Rectal smooth muscle tissue (tissue), 1 donor: ENCODE measurements at regions not wholly inside any gene's neighbourhood (a gene's known extent, or its start where the extent isn't known, plus 50 kb on each side); places are given as distances from the start of the nearest gene placed in this dataset.

ENCODE experiments used
- H3K27ac ChIP-seq: one replicate; pipeline ENCODE4 v1.7.0; 2013; ENCODE audit warnings: low read depth, low read length, inconsistent platforms
- H3K27me3 ChIP-seq: one replicate; pipeline ENCODE4 v1.7.0; 2013; ENCODE audit warnings: low read length; ENCODE audit not compliant: control insufficient read depth, insufficient read depth
- H3K36me3 ChIP-seq: one replicate; pipeline ENCODE4 v1.7.0; 2013; ENCODE audit warnings: low read length; ENCODE audit not compliant: control insufficient read depth, insufficient read depth
- H3K4me1 ChIP-seq: one replicate; pipeline ENCODE4 v1.7.0; 2013; ENCODE audit warnings: low read length; ENCODE audit not compliant: control insufficient read depth, insufficient read depth
- H3K4me3 ChIP-seq: one replicate; pipeline ENCODE4 v1.7.0; 2013; ENCODE audit warnings: low read length
- H3K9ac ChIP-seq: one replicate; pipeline ENCODE4 v1.7.0; 2013; ENCODE audit warnings: low read length

DNA sequence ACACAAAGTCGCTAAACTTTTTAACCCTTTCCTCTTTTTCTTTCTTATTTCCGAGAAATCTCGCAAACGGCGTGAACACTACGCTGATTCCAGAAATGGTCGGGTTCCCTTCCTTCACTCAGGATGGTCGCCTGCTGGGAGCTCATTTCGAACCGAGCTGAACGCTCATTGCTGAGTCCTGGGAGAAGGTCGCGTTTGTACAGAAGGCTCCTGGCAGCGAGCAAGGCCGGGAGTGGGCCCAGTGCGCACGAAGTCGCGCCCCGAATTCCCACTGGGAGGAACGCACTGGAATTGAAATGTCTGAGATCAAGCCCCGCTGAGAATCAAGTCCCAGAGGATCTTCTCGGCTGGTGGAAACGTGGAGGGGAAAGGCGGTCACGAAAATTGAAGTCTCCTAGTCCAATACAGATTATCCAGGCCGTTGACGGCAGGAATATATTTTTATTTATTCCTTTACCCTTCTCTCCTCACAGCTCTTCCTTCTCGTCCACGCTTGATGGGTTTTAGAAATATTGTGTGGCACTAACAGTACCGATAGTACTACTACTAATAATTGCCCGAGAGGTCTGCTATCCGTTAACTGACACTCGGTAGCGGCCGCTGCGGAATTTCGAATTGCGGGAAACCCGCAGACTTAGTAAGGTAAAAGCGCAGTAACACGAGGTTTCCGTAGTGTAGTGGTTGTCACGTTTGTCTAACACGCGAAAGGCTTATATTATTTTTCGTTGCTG is 207.2 kb upstream of the ZNF184 start:
- no peak overlapping the region for H3K4me3 ChIP-seq
- no peaks in the 10 kb centered on the region for H3K36me3 ChIP-seq
- H3K9ac ChIP-seq, result no peak overlapping the region
- peaks cover 17% of the 10 kb centered on the region for H3K27me3 ChIP-seq
- no peak overlapping the region for H3K27ac ChIP-seq
- no peaks in the 10 kb centered on the region for H3K4me1 ChIP-seq

DNA sequence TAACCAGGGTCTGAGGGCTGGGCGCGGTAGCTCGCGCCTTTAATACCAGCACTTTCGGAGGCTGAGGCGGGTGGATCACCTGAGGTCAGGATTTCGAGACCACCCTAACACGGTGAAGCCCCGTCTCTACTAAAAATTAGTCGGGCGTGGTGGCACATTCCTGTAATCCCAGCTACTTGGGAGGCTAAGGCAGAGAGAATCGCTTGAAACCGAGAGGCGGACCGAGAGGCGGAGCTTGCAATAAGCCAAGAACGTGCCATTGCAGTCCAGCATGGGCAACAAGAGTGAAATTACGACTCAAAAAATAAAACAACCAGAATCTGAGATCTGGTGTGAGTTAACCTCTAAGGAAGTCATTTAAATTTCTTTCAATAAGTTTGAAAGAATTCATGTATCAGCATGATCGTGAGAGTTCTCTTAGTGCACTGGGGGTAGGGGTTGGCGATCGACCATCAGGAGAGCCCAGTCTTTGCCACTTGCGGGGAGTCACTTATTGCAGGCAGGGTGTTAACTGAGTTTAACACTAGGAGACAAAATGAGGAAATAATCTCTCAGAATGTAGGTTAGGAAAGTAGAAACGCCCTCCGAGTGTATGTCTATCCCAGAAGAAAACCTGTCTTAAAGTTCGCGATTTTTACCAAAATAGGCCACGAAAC is 206.5 kb upstream of the ZNF184 start:
- no peaks in the 10 kb centered on the region for H3K4me1 ChIP-seq
- H3K9ac ChIP-seq, result no peak overlapping the region
- peaks cover 17% of the 10 kb centered on the region for H3K27me3 ChIP-seq
- no peaks in the 10 kb centered on the region for H3K36me3 ChIP-seq
- H3K27ac ChIP-seq, result no peak overlapping the region
- H3K4me3 ChIP-seq, result no peak overlapping the region

DNA sequence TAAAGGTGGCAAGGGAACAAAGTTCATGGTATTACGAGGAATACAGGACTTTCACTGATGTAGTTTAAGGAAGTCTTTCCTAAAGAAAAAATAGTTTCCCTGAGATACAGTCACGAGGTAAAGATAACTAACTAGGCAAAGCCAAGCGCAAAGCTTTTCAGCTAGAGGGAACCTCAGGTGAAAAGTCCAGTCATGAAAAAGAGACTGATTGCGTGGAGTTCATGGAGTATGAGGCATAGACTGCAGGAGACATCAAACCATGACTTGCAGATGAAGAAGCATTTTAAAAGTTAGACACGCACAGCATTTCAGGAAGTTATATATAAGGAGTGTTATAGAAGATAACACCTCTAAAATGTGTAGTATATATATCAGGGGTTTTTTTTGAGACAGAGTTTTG is 205.6 kb upstream of the ZNF184 start:
- H3K4me1 ChIP-seq, result no peaks in the 10 kb centered on the region
- peaks cover 17% of the 10 kb centered on the region for H3K27me3 ChIP-seq
- no peaks in the 10 kb centered on the region for H3K36me3 ChIP-seq

DNA sequence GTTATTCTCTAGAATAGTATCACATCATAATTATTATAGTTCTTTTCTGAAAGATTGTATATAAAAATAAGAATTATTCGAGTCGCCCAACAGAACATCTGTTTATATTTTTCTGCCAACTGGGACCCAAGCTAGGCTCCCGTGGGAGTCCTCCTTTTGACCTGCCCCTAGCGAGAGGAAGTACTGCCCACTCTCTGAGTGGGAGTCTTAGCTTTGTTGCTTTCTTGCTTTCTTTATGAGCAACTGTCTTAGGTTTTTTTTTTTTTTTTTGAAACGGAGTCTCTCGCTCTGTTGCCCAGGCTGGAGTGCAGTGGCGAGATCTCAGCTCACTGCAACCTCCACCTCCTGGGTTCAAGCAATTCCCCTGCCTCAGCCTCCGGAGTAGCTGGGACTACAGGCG is 202.0 kb upstream of the ZNF184 start:
- Histone ChIP-seq H3K27ac (no peak overlapping the region), H3K4me1 (no peaks in the 10 kb centered on the region), H3K36me3 (no peaks in the 10 kb centered on the region), H3K4me3 (no peak overlapping the region), H3K9ac (no peak overlapping the region), H3K27me3 (peaks cover 15% of the 10 kb centered on the region)

More for the DNA sequence above, 205.6 kb upstream of the ZNF184 start:
- Histone ChIP-seq H3K27ac (no peak overlapping the region), H3K4me3 (no peak overlapping the region), H3K9ac (no peak overlapping the region)

DNA sequence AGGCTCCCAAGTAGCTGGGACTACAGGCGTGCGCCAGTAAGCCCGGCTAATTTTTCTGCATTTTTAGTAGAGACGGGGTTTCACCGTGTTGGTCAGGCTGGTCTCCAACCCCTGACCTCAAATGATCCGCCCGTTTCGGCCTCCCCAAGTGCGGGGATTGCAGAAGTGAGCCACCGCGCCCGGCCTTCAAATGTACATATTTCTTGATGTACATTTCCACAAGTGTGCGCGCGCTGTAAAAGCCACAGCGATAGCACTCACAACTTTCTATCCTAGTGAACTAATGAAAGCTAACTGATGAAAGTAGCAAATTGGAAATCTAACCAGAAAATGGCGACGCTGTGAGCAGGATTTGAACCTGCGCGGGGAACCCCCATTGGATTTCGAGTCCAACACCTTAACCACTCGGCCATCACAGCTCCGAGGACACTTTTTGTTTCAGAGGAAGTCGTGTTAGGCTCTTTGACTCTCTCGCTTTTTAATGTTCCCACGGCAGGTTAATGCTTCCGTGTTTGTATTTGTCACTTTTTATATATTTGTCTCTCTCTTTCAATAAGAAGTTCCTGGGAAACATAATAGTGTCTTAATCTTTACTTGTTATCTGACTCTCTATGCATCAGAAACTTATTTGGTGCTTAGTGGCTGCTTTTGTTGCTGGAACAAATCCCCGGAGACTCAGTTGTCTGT is 199.4 kb upstream of the ZNF184 start:
- peaks cover 18% of the 10 kb centered on the region for H3K27me3 ChIP-seq

DNA sequence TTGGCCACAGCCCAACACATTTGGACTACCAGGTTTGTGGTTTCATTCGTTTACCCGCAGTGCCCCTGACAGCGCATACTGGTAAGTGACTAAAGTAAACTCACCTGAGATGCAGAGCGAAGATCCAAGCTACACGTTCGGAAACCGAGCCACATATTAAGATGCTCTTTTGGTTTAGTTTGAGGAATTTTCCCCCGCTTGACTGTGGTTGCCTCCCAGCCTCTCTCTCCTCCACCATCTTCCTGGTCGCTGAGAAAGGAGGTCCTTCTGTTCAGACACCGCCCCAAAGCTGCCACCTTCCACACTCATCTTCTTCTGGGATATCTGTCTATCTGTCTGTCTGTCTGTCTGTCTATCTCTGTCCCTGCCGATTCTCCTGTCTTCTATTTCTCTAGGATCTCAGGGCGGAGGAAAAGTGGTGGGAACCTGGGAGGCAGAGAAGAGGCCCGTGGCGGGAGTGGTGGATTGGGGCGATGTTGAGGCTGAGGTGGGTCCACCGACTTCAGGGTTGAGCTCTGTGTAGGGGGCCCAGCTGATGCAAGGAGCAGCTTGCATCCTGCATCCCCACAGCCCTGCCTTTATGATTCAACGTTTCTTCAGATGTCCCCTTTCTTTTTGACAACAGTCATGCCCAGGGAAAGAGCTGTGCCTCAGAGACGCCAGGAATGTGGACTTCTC is 196.9 kb upstream of the ZNF184 start:
- Histone ChIP-seq H3K27me3 (peaks cover 25% of the 10 kb centered on the region), H3K9ac (no peak overlapping the region), H3K27ac (no peak overlapping the region), H3K4me1 (no peaks in the 10 kb centered on the region), H3K4me3 (no peak overlapping the region), H3K36me3 (no peaks in the 10 kb centered on the region)

More for the DNA sequence above, 199.4 kb upstream of the ZNF184 start:
- H3K36me3 ChIP-seq, result no peaks in the 10 kb centered on the region
- H3K4me3 ChIP-seq, result no peak overlapping the region
- H3K4me1 ChIP-seq, result no peaks in the 10 kb centered on the region
- H3K9ac ChIP-seq, result no peak overlapping the region
- H3K27ac ChIP-seq, result no peak overlapping the region

DNA sequence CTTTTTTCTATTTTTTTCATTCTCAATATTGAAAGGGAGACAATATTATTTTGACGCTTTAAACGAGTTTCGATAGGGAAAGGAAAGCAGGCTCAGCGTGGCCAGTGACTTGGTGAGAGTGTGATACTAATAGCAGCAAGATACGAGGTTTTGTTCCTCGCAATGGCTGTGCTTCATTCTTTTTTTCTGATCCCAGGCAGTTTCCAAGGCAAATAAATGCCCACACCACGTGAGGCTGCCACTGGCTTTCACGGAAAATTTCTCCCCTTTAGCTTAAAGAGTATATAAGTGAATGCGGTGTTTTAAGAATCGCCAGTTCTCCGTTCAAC is 196.4 kb upstream of the ZNF184 start:
- Histone ChIP-seq H3K4me1 (no peaks in the 10 kb centered on the region), H3K27ac (no peak overlapping the region), H3K36me3 (no peaks in the 10 kb centered on the region), H3K27me3 (peaks cover 25% of the 10 kb centered on the region), H3K4me3 (no peak overlapping the region), H3K9ac (no peak overlapping the region)

DNA sequence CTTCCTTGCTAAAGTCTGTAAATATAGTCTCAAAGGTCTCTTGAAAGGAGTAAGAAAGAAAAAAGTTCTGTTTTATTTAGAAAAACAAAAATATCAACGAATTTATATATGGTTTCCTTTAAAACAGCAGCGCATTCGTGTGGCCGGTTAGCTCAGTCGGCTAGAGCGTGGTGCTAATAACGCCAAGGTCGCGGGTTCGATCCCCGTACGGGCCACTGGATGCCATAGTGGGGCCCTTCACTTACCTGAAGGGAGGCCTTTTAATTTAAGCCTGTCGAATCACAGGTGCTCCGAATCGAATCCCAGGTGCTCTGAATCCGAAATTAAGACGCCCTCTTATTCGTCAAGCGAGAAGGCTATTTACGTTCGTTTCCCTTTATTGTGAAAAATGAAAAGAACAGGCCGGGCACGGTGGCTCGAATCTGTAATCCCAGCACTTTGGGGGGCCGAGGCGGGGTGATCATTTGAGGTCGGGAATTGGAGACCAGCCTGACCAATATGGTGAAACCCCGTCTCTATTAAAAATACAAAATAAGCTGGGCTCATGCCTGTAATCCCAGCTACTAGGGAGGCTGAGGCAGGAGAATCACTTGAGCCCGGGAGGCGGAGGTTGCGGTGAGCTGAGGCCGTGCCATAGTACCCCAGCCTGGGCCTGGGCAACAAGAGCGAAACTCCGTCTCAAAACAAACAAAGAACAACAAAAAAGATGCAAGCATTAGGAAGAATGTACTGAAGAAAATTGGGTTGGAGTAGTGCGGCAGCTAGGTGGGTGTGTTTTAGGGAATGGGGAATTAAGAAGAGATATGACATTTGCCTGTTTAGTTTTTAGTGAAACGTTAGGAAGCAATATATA is 195.8 kb upstream of the ZNF184 start:
- Histone ChIP-seq H3K36me3 (no peaks in the 10 kb centered on the region), H3K4me1 (no peaks in the 10 kb centered on the region), H3K4me3 (no peak overlapping the region), H3K9ac (no peak overlapping the region), H3K27me3 (peaks cover 25% of the 10 kb centered on the region), H3K27ac (no peak overlapping the region)

DNA sequence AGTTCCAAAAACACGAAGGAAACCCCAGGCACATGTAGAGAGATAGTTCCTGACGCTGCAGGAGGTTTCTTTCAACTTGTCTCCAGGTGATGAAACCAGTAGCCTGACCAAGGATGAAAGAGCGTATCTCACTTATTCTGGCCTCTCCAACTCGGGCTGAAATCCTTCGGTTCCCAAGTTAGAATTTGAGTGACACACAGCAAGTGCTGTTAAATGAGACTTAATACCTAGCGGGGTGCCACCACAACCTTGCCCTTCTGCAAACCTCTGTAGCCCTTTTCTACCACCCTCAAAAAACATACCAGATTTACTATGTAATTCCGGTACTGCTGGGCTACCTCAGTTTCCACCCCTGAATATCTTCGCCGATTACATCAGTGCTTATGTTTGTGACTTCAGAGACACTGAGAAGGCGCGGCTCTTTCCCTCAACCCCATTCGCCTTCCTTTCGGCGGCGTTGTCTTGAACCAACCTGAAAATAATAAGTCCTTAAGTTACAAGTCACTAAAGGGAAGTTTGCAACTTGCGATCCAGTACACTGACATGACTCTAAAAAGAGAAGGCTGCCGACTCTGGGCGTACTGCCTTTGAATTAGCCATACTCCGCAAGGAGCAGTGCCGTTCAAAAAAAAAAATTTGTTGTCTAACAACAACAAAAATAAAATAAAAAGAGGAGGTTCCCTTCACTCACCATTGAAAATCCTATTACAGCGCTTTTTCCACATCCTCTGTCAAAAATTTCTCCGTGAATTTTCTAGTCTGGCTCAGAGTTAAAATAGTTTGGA is 194.9 kb upstream of the ZNF184 start:
- Histone ChIP-seq H3K4me1 (no peaks in the 10 kb centered on the region), H3K36me3 (no peaks in the 10 kb centered on the region), H3K27ac (no peak overlapping the region), H3K4me3 (no peak overlapping the region), H3K9ac (no peak overlapping the region), H3K27me3 (peaks cover 25% of the 10 kb centered on the region)

DNA sequence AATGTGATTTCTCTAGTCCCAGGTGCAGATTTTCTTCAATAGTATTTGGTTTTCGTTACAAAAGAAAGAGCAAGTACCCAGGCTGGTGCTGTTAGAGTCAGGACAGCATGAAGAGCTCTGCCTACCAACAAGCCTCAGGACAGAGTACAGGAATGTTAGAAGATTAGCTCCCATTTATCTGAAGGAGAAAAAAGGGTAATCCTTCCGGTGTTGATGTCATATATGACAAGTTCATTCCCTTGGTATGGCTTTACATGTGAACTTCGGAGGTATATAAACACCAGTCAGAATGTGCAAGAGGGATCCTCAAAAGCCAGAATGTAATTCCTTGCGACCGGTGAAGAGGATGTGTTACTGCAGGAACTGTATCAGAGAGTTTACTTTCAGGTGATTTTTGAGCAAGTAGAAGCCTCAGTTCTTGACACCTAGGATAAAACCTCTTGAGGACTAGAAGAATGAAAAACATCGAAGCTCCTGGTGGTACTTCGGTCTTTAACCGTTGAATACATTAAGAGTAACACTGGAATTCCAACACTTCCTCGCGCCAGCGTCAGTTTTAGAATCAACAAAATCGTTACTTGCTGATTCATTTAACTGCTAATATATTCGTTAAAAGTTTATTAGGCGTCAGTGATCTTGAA is 194.2 kb upstream of the ZNF184 start:
- H3K27me3 ChIP-seq, result peaks cover 25% of the 10 kb centered on the region

DNA sequence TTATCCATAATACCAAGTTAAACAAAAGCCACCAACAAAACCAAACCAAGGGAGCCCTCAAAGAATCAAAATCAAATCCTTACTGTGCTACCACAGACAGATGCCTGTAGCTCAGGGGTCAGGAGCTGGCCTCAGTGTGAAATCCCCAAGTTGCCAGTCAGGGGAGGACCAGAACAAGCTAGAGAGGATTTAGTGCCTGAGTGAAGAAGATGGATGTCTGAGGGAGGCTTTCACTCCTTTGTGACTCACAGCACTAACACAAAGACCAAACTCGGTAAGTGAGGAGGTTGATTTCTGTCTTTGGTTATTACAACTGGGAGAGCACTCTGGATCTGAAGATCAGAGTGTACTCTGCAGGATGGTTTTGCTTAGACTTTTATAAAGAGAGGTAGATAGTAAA is 189.9 kb upstream of the ZNF184 start:
- no peak overlapping the region for H3K4me3 ChIP-seq
- peaks cover 9% of the 10 kb centered on the region for H3K27me3 ChIP-seq
- no peaks in the 10 kb centered on the region for H3K4me1 ChIP-seq
- no peak overlapping the region for H3K27ac ChIP-seq
- no peak overlapping the region for H3K9ac ChIP-seq
- H3K36me3 ChIP-seq, result no peaks in the 10 kb centered on the region

More for the DNA sequence above, 194.2 kb upstream of the ZNF184 start:
- Histone ChIP-seq H3K27ac (no peak overlapping the region), H3K36me3 (no peaks in the 10 kb centered on the region), H3K9ac (no peak overlapping the region), H3K4me3 (no peak overlapping the region), H3K4me1 (no peaks in the 10 kb centered on the region)
